Fibroblast of pulmonary artery (primary cell): ENCODE measurements at regions not wholly inside any gene's neighbourhood (a gene's known extent, or its start where the extent isn't known, plus 50 kb on each side); places are given as distances from the start of the nearest gene placed in this dataset.

ENCODE experiments used
- DNase-seq: peaks from one replicate; pipeline ENCODE4 v3.0.0-alpha.2; 2010; ENCODE audit warnings: low read depth
- H3K4me3 ChIP-seq: replicated peaks from 2 replicates; pipeline ENCODE4 v1.5.1; 2011; ENCODE audit warnings: low read depth, mild to moderate bottlenecking, control low read depth, low read length, moderate library complexity
- CTCF ChIP-seq: IDR thresholded peaks from 2 replicates; pipeline ENCODE4 v1.5.1; 2011; ENCODE audit warnings: mild to moderate bottlenecking, control low read depth, low read length, inconsistent platforms; ENCODE audit errors: missing control alignments

GRCh38 chr7:142334236-142334635 is 76.4 kb upstream of the PRSS58 start:
- no peak overlapping the region for H3K4me3 ChIP-seq
- TF ChIP-seq CTCF, result no peak
- no peak for DNase-seq

- no peak for DNase-seq
- TF ChIP-seq CTCF, result no peak
- no peak overlapping the region for H3K4me3 ChIP-seq
Measured at GRCh38 chr7:142332421-142332820, 74.6 kb upstream of the PRSS58 start.

- no peak overlapping the region for H3K4me3 ChIP-seq
- no peak for TF ChIP-seq CTCF
- no peak for DNase-seq
Measured at GRCh38 chr7:142331941-142332340, 74.1 kb upstream of the PRSS58 start.

DNA sequence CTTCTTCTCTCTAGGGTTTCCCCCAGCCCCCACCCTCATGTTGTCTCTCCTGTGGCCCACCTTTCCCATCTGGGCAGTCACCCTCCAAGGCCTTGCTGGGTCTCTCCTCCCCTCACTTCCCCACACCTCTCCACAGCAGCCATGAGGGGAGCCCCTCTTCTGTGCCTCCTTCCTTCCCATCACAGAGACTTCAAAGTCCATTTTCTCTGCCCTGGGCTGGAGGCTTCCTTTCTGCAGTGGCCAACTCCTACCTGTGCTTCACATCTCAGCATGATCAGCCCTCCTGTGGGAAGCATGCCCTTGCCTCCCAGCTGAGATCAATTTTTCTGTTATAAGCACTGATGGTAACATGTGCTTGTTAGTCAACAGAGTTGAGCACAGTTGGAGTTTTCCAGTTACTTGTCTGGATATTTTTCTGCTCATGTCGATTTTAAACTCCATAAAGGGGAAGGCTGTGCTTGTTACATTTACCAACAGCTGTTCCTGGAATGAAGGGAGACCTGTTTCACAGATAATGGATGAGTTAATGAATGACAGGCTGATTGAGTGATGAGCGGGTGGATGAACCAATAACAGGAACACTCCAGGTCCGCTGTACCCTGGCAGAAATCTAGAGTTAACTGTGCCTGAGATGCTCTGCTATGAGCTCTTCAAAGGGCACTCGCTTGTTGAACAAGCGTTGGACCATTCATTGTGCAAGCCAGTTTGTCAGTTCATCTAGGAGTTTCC is 71.4 kb upstream of the PRSS58 start:
- no peak overlapping the region for H3K4me3 ChIP-seq
- no peak for DNase-seq
- no peak for TF ChIP-seq CTCF

GRCh38 chr7:142328551-142328950 is 70.7 kb upstream of the PRSS58 start:
- DNase-seq, result no peak
- no peak for TF ChIP-seq CTCF
- no peak overlapping the region for H3K4me3 ChIP-seq

- H3K4me3 ChIP-seq, result no peak overlapping the region
- DNase-seq, result no peak
- TF ChIP-seq CTCF, result no peak
Measured at GRCh38 chr7:142327628-142328405, 70.0 kb upstream of the PRSS58 start.
